ENCODE measurements at regions not wholly inside any gene's neighbourhood (a gene's known extent, or its start where the extent isn't known, plus 50 kb on each side); places are given as distances from the start of the nearest gene placed in this dataset.

GRCh38 chr9:106085479-106085878 lies 391.1 kb downstream of the TMEM38B start:
- no peaks in the 10 kb centered on the region for H3K4me1 ChIP-seq (replicated peaks)
- no peak overlapping the region for H3K4me3 ChIP-seq
- H3K27me3 ChIP-seq (replicated peaks; ENCODE audit: insufficient read depth) = no peaks in the 10 kb centered on the region
- no peaks in the 10 kb centered on the region for H3K9me3 ChIP-seq
- intact Hi-C loops (cut with DNase I) = no loop called here
- H3K36me3 ChIP-seq = no peaks in the 10 kb centered on the region
- TF ChIP-seq POLR2AphosphoS5 (IDR thresholded peaks at IDR 0.05) = no peak
- TF ChIP-seq POLR2A (IDR thresholded peaks at IDR 0.05) = no peak
- no peak for TF ChIP-seq CTCF (IDR thresholded peaks at IDR 0.05)
- H3K27ac ChIP-seq = no peak overlapping the region
- no peak for DNase-seq (ENCODE audit: low spot score)

GRCh38 chr9:106092083-106092482 lies 397.7 kb downstream of the TMEM38B start:
- no peaks in the 10 kb centered on the region for H3K4me1 ChIP-seq (replicated peaks)
- no peak overlapping the region for H3K4me3 ChIP-seq
- no peak for DNase-seq (ENCODE audit: low spot score)
- H3K27me3 ChIP-seq (replicated peaks; ENCODE audit: insufficient read depth) = no peaks in the 10 kb centered on the region
- intact Hi-C loops (cut with DNase I) = no loop called here
- no peaks in the 10 kb centered on the region for H3K36me3 ChIP-seq
- no peaks in the 10 kb centered on the region for H3K9me3 ChIP-seq
- TF ChIP-seq POLR2AphosphoS5 (IDR thresholded peaks at IDR 0.05) (no peak), POLR2A (IDR thresholded peaks at IDR 0.05) (no peak), CTCF (IDR thresholded peaks at IDR 0.05) (no peak)
- WGBS = 90% methylated on average over 4 of the region's 4 CpGs
- H3K27ac ChIP-seq = no peak overlapping the region

- DNase-seq (ENCODE audit: low spot score) = no peak
- Histone ChIP-seq H3K4me3 (no peak overlapping the region), H3K4me1 (replicated peaks) (no peaks in the 10 kb centered on the region), H3K27ac (no peak overlapping the region), H3K36me3 (no peaks in the 10 kb centered on the region), H3K27me3 (replicated peaks; ENCODE audit: insufficient read depth) (no peaks in the 10 kb centered on the region), H3K9me3 (no peaks in the 10 kb centered on the region)
- TF ChIP-seq POLR2A (IDR thresholded peaks at IDR 0.05) (no peak), CTCF (IDR thresholded peaks at IDR 0.05) (no peak), POLR2AphosphoS5 (IDR thresholded peaks at IDR 0.05) (no peak)
- intact Hi-C loops (cut with DNase I) = no loop called here
- 93% methylated on average over 2 of the region's 2 CpGs for WGBS
Observed at GRCh38 chr9:106102821-106103220, 408.5 kb downstream of the TMEM38B start.

- no peaks in the 10 kb centered on the region for H3K4me1 ChIP-seq (replicated peaks)
- intact Hi-C loops (cut with DNase I) = no loop called here
- H3K27me3 ChIP-seq (replicated peaks; ENCODE audit: insufficient read depth) = no peaks in the 10 kb centered on the region
- no peak overlapping the region for H3K4me3 ChIP-seq
- TF ChIP-seq POLR2A (IDR thresholded peaks at IDR 0.05) = no peak
- TF ChIP-seq CTCF (IDR thresholded peaks at IDR 0.05) = no peak
- no peak for TF ChIP-seq POLR2AphosphoS5 (IDR thresholded peaks at IDR 0.05)
- no peak for DNase-seq (ENCODE audit: low spot score)
- H3K27ac ChIP-seq = no peak overlapping the region
- no peaks in the 10 kb centered on the region for H3K9me3 ChIP-seq
- no peaks in the 10 kb centered on the region for H3K36me3 ChIP-seq
Observed at GRCh38 chr9:106104887-106105286, 410.5 kb downstream of the TMEM38B start.

- no peak for DNase-seq (ENCODE audit: low spot score)
- H3K27ac ChIP-seq = no peak overlapping the region
- H3K9me3 ChIP-seq = no peaks in the 10 kb centered on the region
- no peaks in the 10 kb centered on the region for H3K27me3 ChIP-seq (replicated peaks; ENCODE audit: insufficient read depth)
- no peaks in the 10 kb centered on the region for H3K4me1 ChIP-seq (replicated peaks)
- H3K4me3 ChIP-seq = no peak overlapping the region
- TF ChIP-seq POLR2A (IDR thresholded peaks at IDR 0.05) (no peak), POLR2AphosphoS5 (IDR thresholded peaks at IDR 0.05) (no peak), CTCF (IDR thresholded peaks at IDR 0.05) (no peak)
- intact Hi-C loops (cut with DNase I) = no loop called here
- WGBS = 88% methylated on average over 3 of the region's 3 CpGs
- no peaks in the 10 kb centered on the region for H3K36me3 ChIP-seq
Observed at GRCh38 chr9:106106396-106106795, 412.1 kb downstream of the TMEM38B start.
